HG03159 (cell line): ENCODE measurements at regions not wholly inside any gene's neighbourhood (a gene's known extent, or its start where the extent isn't known, plus 50 kb on each side); places are given as distances from the start of the nearest gene placed in this dataset.
"Not testable (repeated sequence)": the region's sequence is repeated elsewhere in the genome, so short reads cannot be mapped to it uniquely, and the experiment has no call there.

Experiments
- ATAC-seq: cut with Tn5 transposase; IDR thresholded peaks from one replicate; pipeline ENCODE4 v1.9.1; 2021; ENCODE audit warnings: mild to moderate bottlenecking, moderate library complexity; ENCODE audit not compliant: unreplicated experiment

DNA sequence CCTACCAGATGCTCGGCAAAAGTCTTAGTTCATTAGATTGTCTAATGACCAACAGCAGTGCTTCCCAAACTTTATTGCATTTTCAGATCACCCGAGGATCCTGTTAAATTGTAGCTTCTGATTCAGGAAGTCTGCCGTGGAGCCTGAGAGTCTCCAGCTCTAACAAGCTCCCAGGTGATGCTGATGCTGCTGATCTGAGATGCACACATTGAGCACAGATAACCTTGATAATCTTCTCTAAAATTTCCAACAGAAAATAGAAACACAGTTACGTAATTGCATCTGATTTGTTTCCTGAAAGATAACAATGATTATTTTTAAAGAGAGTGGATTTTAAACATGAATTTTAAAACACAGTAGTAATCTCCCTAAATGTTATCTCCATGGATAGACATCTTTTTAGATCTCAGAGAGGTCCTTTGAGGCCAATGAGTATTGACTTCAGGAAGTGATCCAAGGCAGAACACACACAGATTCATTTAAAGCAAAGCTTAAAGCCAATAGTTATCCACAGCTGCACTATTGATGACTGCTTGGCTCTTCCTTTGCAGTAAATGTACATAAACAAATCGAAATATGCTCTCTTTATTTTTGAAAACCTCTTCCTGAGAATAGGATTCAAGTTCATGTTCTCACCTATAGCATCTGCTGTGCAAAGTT is 122.8 kb upstream of the TNPO1 start:
- ATAC-seq = no peak

DNA sequence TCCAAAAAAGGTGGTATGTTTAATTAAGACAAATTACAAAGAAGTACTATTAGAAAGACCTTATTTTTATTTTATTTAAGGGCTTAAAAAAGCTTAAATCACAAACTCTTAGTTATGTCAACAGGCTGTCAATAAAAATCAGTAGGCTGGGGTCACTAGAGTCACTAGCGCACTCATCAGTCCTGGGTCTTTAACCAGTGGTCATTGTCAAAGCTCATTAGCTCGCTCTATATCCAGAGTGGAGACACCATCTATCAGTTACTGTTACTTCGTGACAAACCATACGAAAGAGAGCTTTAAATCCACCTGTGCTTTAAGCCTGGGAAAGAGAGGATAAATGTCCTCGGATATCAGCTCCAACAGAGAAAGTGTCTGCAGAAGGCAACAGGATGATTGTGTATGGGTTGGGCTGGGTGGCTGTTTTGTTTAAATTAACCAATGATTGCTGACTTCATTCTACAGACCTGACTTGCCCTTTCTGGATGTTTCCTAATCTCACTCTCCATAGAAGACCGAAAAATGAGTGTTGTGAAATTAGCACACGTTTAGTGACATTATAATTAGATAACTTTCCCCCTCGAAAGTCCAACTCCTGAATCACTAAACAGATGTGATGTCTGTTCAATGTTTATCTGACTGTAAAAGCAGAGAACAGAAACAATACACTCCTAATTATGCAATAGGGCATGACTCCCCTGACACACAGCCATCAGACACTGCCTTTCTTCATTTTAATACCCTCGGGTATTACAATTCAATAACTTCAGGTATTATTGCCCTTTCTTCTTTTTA is 123.6 kb upstream of the TNPO1 start:
- no peak for ATAC-seq

DNA sequence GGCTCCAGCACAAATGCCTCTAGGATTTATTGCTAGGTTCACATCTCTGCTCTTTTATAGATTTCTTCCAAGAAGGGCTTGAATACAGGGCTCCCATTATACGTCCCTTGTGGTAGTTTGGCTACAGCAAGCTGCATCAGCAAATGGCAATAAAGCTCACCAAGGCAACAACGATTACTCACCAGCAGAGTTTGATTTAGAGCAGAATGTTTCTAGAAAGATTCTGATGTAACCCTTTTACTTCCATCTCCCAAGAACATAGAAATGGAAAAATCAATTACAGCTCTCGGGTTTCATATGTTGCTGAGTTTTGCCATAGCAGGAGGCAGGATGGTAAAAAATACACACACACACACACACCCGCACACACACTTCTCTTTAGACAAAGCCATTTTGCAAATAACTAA is 124.2 kb upstream of the TNPO1 start:
- no peak for ATAC-seq

DNA sequence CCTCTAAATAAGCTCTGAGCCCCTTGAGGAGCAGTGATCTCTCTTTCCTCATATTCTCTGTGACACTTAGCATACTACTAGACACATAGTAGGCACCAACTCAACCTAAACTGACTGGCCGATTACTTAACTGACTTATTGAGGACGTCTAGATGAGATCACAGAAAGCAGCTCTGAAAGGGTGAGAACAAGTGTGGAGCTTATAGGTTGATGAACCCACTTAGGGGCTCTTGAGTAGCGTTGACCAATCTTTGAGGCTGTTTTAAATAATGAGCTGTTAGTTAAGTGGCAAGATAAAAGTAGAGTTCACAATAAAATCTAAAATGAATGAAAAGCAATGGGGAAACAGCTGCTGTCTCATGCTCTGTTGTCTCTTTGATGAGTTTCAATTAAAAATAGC is 124.7 kb upstream of the TNPO1 start:
- no peak for ATAC-seq

DNA sequence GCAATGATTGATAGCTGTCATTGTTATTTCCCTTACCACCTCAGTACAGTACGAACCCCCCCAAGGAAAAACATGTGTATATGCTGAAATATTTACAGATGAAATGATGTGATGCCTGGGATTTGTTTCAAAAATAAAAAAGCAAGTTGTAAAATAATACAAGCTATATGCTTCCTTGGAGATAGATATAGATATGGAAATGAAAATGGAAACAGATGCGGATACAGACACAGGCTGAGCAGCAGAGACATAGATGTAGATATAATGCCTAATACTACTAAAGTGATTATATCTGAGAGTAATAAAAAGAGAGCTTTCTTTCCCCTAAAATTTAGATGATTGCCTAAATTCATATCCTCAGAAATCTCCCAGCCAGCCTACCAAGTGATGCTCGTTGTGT is 127.5 kb upstream of the TNPO1 start:
- ATAC-seq = no peak

DNA sequence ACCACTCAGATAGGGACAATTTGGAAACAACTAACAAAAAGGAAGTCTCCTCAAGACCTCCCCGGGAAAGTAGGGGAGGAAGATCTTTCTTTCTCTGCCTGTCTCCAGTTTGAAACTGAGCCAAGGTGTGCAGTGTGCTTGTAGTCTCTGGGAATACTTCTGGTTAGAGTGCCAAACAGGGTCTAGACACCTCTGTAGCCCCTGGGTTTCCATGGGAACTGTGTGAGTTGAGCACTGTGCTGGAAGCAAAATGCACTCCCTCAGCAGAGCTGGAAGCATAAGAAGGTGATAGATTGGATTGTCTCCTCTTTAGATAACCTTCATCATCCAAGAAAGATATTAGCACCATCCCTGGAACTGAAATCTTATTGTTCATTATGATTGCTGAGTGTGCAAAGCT is 129.2 kb upstream of the TNPO1 start:
- ATAC-seq = no peak

DNA sequence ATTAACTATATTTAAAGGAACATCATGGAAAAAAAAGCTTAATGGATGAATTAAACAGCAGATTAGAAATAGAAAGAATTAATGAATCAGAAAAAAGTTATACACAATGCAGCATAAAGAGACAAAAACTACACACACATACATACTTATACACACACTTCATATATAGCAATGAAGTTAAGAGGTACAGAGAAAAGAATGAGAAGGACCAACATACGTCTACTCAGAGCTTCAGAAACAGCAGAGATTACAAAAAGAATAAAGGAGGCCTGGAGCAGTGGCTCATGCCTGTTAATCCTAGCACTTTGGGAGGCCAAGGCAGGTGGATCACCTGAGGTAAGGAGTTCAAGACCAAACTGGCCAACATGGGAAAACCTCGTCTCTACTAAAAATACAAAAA is 133.9 kb upstream of the TNPO1 start:
- ATAC-seq = no peak

DNA sequence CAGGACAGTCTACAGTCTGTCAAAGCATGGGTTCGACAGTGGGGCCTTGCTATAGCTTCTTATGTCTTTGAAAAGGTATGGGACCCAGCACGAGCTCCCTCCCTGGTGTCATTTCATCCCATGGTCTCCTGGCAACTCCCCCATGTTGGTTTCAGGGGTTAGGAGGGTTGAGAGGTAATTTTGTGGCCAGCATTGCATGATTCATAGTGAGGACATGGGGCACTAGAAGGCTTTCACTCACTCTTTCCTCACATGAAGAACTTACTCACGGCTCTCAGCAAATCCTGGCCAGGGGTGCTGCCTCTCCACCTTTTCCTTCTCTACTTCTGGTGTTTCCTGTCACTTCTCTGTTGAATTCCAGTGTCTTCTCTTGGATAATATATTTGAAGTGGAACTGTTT is 134.7 kb upstream of the TNPO1 start:
- no peak for ATAC-seq

DNA sequence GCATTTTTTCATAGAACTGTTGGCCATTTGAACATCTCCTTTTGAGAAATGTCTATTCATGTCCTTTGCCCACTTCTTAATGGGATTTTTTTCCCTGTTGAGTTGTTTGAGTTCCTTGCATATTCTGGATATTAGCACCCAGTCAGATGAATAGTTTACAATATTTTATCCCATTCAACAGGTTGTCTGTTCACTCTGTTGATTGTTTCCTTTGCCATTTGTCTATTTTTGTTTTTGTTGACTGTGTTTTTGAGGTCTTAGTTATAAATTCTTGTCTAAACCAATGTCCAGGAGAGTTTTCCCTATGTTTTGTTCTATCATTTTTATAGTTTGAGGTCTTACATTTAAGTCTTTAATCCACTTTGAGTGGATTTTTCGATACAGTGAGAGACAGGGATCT is 139.0 kb upstream of the TNPO1 start:
- ATAC-seq = no peak

DNA sequence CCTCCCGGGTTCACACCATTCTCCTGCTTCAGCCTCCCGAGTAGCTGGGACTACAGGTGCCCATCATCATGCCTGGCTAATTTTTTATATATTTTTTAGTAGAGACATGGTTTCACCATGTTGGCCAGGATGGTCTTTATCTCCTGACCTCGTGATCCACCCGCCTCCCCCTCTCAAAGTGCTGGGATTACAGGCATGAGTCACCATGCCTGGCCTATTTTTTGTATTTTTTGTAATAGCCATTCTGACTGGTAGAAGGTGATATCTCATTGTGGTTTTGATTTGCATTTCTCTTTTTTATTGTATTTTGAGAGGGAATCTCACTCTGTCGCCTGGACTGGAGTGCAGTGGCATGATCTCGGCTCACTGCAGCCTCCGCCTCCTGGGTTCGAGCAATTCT is 139.6 kb upstream of the TNPO1 start:
- not testable (repeated sequence) for ATAC-seq

DNA sequence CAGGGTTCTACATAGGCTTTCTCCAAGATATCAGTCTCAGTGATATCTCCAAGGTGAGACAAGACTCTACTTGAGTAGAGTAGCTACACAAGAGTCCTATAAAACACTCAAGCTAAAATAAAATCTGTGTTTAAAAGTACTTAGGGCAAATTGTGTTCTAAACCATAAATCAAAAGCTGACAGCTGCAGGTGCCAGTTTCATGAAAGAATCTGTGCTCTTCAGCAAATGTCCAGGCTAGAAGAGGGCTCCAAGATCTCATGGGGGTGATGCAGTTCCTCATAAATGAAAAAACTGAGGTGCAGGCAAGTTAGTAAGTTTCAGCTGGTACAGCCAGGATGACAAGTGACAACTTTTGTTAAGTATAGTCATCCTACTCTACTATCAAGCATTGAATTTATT is 142.8 kb upstream of the TNPO1 start:
- no peak for ATAC-seq

DNA sequence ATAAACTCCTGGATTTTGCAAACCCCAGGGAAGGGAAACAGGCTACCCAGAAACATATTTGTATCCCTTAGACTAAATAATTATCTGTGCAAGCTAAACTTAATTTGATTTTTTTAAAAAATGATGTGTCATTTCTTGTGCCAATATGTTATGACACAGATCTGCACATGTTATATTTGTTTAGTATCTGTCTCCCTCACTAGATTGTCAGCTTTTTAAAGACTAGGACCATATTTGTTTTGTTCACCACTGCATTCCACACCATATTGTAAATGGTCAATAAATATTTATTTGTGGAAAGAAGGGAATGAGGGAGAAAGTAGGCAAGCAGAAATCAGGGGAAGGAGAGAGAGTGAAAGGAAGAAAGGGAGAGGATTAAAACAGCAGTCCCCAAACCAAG is 143.3 kb upstream of the TNPO1 start:
- ATAC-seq = no peak

DNA sequence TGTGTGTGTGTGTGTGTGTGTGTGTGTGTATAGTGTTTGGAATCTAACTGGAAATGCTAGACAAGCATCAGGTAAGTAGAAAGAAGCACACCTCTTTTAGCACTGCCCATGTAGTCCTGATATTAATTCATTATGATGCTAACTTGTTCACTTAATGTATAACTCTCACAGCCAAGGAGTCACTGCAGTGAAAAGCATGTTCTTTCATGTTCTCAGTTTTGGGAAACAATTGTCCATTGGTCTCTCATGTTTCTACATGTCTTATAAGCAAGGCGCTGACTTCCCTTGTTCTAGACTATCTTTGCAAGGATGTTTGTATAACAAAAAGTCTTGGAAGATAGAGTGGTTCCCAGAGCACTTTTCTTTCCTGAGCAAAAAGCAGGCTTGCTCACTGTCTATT is 148.8 kb upstream of the TNPO1 start:
- ATAC-seq = no peak

DNA sequence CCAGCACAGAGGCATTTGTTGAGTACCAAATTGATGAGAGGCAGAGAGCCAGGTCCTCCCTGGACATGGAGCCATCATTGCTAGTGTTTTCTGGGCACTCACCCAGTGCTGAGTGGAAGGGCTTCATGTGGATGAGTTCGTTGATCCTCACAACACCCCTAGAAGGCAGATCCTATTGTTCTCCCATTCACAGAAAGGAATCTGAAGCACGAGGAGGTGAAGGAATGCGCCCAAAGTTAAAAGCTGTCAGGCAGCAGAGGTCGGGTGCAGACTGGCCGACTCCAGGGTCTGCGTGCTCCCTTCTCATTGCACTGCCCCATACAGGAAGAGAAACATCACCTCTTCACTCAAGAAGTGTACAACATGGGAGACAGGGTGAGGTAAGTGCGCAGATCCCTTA is 153.5 kb upstream of the TNPO1 start:
- no peak for ATAC-seq

DNA sequence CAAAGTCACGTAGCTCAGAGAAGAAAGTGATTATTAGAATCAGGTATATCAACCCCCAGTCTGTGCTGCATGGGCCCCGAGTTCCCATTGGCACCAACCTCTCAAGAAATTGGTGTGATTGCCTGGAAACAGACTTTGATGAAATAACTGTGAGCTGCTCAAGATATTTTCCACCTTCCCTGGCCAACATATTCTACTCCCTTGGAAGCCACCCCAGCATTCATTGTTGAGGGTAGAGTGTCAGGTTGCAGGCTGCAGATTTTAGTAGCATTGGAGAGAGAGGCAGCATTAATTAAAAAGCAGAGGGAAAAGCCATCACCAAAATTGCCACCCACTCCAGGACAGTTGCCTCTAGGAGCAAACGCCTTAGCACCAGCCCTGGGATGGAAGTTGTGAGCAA is 154.2 kb upstream of the TNPO1 start:
- ATAC-seq = no peak

DNA sequence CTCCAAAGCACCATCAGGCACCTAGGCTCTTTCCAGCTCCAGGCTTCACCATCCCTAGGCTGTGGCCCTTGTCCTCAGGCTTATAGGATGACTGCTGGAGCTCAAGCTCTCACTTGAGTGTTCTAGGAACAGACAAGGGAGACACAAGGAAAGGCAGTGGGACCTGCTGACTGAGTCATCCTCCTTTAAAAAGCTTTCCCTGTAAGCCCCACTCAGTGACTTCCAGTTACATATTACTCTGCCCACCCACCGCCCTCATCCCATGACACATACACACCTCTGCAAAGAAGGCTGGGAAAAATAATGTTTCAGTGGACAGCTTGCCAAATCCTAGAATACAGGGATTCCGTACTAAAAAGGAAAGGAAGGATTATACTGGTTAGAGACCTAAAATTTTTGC is 154.2 kb upstream of the ZNF366 start:
- ATAC-seq = no peak

DNA sequence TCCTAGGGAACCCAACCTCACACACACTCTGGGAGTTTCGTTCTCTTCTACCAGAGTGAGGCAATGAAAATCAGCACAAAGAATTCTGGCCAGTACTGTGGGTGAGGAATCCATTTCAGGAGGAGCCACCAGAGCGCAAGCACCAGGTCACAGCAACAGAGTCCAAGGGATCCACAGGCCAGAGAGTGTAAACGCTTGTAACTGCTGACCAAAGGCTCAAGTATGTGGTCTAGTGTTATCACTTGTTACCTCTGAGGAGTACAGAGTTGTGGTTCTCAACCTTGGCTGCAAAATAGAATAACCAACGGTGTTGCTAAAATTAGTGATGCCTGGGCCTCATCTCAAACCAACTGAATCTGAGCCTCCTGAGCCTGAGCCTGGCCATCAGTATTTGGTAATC is 152.5 kb upstream of the ZNF366 start:
- ATAC-seq = no peak

DNA sequence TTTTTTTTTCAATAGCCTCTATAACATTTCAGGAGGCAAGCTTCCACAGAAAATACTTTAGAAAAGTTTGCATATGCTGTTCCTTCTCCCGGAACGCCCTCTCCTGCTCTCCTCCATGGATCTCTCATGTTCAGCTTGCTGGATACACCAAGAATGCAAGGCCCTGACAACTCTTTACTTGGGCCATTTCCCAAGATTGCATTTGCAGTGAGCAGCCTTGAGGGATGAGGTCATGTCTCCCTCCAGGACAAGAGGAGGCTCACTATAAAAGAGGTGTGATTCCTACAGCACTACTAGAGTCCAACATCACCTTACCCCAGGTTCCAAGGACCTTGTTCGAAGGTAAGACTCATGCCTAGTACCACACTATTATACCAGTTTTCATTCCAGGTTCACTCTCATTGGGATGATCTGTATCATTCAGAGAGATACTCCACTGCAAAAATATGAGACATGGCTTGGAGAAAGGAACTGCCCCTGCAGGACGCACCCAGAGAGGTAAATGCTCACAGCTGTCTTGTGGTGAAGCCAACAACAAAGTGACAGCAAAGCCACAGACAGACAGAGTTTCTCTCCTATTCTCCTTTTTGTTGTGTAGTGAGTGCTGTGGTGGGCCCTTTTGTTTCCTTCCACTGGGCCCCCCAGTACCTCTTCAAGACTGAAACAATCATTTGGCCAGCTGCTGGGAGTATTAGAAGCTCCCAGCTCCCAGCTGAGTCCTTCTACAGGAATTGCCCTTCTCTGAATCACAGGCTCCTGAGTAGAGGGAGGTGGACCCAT is 151.7 kb upstream of the ZNF366 start:
- ATAC-seq = no peak

DNA sequence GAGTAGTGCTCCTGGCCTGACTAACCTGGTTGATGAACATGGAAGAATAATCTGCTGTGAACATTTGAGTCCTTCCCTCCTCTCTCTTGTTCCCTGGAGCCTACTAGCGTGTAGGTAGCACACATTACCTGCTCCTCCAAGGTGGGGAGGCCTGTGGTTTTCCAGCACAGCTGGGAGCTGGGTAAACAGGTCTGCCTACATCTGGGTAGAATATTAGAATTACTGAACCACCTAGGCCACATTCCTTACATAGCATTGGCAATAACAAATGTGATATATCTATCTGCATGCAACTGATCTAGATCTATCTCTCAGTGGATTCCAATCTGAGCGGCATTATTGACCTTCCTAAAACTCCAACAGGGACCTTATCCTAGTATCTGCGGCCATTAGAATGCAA is 151.0 kb upstream of the ZNF366 start:
- no peak for ATAC-seq

DNA sequence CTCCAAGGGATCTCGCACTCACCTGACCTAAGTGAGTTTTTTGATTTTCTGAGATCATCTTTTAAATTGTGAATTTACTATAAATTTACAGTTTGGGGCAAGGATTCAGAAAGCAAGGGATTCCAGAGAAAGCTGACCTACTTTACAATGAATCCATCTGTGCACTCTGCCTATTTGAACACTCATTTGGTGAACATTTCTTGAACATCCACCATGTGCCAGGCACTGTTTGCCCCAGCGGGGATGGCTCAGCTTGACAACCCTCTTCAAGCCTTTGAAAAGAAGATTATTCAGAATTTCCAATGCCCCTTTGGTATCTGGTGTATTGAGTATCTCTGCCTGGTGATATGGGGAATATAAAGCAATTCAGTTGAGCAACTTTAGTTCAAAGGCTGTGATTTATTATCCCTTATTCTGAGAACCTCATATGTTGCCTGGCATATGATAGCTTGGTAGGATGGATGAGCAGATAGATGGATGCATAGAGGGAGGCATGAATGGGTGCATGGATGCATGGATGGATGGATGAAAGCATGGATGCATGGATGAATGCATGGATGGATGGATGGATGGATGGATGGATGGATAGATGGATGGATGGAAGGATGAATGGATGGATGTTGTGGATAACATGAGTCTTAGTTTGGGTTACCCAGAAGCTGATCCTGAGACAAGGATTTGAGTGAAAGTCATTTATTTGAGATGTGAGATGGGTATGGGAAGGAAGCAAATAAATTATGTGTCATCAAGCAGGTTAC is 149.7 kb upstream of the ZNF366 start:
- no peak for ATAC-seq

DNA sequence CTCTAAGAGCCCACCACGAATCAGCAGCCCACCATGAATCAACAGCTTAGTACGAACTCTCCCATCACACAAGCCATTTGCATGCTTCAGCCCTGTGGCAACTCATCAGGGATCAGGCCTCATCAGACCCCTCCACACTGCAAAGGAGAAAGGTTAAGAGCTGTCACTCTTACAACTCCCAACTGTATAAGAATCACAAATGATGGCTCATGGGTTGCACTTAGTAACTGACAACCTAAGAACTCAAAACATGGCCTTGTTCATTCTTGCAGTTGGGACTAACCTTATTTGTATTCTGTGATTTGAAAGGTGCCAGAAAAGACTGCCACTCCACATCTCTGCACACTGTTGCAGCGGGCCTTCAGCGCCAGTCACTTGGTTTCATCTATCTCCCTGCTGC is 149.1 kb upstream of the ZNF366 start:
- no peak for ATAC-seq
